NCI-H2029 treated with DMSO at 0.1 percent for 48 hours (cell line): ENCODE measurements at regions not wholly inside any gene's neighbourhood (a gene's known extent, or its start where the extent isn't known, plus 50 kb on each side); places are given as distances from the start of the nearest gene placed in this dataset.
"Not testable (repeated sequence)": the region's sequence is repeated elsewhere in the genome, so short reads cannot be mapped to it uniquely, and the experiment has no call there.

ENCODE experiments used
- DNase-seq: peaks from one replicate; lab custom pipeline; 2025; lab: John Stamatoyannopoulos, UW

DNA sequence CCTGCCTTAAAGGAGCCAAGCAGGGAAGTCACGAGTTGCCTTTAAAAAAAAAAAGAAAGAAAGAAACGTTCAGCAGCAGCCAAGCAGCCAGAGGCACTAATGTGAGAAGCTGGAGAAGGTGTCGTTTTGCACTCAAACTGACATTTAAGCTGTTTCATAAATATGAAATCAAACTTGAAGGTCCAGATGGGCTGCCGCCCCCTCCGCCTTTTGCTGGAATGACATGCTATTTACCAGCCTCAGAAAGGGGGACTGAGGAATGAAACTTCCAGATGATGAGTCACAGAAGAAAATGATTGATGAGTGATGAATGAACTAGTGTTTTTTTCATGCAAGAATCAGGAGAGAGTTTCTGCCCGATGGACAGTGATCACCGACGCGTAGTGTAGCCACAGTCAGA lies 396.8 kb downstream of the IGSF11 start:
- no peak for DNase-seq

GRCh38 chr3:118641608-118642007 lies 393.0 kb downstream of the IGSF11 start:
- DNase-seq = no peak

- DNase-seq = no peak
Observed at GRCh38 chr3:118671192-118671591, 363.5 kb downstream of the IGSF11 start.

DNA sequence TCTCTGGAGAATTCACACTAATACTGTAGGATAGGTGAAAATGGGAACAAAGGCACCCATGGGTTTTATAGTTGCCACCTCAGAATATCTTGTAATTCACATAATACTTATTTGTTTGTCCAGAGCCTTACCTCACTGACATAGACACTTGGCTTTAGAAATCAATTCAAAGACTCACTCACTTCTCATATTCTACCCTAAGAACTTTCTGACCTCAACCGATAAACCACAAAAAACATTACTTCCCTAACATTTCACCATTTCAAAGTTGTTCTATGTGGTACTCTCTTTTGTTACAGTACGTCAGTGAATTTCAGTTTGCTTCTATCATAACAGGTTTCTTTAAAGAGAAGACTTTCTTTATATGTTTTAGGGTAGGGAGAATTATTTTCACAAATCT lies 359.3 kb downstream of the IGSF11 start:
- DNase-seq = no peak

- DNase-seq = not testable (repeated sequence)
Observed at GRCh38 chr3:118678663-118679062, 356.0 kb downstream of the IGSF11 start.

DNA sequence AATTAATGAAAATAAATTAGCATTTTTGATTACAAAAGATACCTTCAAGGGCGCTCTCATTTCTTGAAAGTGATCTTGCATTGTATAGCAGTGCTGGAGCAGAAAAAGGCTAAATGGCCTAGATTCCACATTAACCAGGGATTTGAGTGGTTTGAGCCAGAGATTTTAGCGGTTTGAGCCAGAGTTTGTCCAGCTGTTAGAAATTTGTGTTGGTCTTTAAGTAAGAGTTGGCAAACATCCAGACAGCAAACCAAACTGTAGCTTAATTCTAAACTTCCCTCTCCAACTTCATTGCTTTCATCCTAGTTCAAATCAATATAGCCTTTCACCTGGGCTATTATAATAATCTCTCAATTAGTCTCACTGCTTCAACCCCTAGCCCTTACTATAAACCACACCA lies 351.7 kb downstream of the IGSF11 start:
- DNase-seq = no peak

DNA sequence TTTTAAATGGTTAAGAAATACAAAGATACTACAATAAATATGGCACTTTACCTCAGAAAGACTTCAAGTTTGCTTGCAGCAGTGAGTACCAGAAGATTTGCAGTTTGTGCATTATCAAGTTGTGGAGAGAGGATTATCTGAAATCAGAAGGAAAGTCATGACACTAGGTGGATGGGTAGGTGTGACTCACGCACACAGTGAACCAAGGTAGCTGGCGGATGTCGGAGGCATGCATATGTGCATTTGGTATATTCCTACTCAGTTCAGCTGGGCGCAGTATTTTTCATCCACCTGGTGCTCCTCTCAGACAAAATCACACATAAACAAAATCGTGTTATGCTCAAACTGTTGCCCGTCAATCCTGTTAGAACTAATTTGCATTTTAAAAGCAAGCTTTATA lies 351.0 kb downstream of the IGSF11 start:
- DNase-seq = no peak

- DNase-seq = no peak
Observed at GRCh38 chr3:118688396-118688884, 346.2 kb downstream of the IGSF11 start.

- no peak for DNase-seq
Observed at GRCh38 chr3:118692416-118692815, 342.2 kb downstream of the IGSF11 start.

- DNase-seq = no peak
Observed at GRCh38 chr3:118705487-118706219, 329.0 kb downstream of the IGSF11 start.

DNA sequence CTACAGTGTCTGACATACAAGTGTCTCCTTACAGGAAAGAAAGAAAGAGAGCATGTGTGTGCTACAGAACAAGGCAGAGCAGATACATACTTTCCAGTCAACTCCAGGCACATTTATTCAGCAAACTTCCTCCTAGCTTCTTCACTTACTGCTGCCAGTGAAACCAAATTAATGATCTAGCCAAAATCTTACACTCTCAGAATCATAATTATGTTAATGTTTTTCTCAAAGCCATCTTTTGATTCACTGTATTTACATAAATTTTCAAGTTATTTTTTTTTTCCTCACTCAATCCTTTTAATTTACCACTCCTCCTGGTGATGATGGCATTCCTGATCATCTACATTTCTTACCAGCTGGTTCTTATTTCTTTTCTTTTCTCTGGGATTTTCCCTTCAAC lies 326.7 kb downstream of the IGSF11 start:
- DNase-seq = no peak

DNA sequence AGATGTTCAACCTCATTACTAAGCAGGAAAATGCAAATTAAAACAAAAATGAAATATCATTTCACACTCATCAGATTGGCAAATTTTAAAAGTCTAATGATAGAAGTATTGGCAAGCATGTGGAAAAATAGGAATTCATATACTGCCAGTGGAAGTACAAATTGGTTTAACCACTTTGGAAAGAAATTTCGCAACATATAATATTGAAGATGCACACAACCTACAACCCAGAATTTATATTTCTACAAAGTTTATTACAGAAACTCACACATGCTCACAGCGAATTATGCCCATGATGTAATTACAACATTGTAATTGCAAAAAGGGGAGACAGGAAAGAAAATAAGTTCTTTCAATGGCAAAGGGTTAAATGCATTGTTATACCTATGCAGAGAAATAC lies 324.1 kb downstream of the IGSF11 start:
- DNase-seq = no peak

DNA sequence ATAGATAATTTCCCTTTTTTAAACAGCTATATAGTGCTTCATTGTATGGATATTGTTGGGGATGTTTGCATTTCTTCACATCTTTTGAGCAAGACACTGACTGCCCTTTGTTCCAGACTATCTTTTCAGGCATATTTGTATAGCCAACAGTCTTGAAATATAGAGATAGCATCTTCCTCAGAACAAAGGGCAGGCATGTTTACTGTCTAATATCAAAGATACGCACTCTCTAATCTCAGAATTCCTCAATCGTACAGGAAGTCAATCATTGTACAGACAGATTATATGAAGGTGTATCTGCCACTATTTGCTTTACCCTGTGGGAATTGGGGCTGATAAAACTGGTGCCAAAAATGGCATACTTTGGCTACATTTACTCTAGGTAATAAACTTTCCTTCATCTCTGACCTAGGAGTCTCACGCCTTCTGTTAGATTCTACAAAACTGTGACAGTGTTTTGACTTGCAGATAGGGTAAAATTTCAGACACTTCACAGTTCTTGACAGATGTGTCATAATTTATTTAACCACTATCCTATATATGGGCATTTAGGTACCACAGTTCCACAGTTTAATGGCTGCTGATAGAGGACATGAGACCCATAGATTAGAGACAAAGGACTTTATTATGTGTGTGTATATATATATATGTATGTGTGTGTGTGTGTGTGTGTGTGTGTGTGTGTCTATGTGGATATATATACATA lies 321.0 kb downstream of the IGSF11 start:
- no peak for DNase-seq

DNA sequence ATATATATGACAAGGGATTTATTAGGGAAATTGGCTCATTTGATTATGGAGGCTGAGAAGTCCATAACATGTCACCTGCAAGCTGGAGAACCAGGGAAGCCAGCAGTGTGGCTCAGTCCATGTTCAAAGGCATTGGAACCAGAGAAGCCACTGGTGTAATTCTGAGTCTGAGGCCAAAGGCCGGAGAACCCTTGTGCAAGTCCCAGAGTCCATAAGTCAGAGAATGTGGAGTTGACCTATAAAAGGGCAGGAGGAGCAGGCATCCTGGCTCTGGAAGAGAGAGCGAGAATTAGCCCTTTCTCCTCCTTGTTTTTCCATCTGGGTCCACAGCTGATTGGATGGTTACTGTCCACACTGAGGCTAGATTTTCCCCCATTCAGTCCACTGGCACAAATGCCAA lies 319.8 kb downstream of the IGSF11 start:
- DNase-seq = no peak

DNA sequence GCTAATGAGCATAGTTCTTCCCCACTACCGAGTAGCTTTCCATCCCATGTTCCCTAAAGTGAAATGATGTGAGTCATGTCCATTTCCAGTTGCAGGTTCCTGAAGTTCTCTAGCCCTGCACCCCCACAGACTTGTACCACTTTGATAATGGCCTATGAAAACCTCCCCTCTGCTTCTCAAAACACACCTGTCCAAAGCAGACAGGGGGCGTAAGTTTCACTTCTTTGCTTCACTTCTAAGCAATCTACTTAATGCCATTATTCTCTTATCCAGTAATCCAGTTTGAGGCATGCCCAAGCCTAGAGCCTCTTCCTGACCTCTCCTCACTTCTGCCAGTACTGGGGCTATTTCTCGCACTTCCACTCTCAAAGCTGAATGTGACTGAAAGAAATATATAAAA lies 305.1 kb downstream of the IGSF11 start:
- no peak for DNase-seq

DNA sequence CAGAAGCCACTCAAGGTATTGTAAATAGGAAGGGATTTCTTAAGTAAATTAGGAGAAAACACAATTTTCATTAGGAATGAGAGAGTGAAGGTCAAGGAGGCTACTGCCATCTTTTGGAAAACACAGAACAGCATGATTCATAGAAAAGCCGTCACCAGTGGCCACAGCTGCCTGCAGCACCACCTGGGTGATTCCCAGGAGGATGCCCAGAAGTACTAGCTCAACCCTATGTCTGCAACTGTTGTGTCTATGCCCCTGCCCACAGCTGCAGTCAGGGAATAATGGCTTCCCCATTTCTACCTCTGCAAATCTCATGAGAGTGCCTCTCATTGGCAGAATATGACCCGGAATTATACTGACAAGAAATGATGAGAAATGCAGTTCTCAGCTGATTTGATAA lies 300.0 kb downstream of the IGSF11 start:
- no peak for DNase-seq

- peak; percentile 56 for DNase-seq
Observed at GRCh38 chr3:118736107-118736506, 298.5 kb downstream of the IGSF11 start.

DNA sequence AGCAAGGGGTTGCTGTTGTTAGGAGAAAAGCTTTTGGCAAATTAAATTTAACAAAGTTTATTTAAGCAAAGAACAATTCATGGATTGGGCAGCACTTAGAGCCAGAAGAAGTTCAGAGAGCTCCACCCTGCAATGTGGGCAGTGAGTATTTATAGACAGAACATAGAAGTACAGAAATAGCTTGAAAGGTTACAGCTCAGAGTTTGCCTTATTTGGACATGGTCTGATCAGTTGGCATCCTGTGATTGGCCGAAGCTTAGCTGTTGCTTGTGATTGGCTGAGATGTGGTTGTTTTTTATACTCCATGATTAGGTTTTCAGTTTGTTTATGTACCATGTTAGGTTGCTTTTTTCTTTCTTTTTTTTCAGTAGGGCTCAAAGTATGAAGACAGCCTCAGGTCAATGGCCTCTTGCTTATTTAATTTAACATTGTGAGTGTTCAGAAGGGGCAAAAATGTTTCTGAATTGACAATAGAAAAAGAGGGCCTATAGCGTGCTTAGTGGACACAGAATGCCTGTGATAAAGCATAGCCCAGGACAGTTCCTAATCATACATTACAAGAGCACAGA lies 293.8 kb downstream of the IGSF11 start:
- DNase-seq = no peak

DNA sequence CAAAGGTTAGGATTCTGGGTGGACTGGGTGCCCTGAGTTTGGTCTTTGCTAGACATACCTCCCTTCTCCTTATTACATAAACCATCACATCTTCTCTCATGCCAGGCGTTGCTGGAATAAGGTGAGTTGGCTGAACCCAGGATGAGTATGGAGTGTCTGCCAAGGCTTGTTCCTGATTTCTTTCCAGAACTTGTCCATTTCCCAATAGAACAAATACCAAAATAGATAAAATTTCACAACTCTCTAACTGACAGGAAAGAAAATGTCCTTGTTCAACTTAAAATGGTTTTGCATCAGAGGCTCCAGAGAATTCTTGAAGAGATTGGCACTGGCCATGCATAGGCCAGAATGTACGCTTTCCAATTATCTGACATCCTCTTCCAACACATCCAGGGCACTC lies 291.9 kb downstream of the IGSF11 start:
- DNase-seq = no peak

- DNase-seq = no peak
Observed at GRCh38 chr3:118744186-118744585, 290.5 kb downstream of the IGSF11 start.

DNA sequence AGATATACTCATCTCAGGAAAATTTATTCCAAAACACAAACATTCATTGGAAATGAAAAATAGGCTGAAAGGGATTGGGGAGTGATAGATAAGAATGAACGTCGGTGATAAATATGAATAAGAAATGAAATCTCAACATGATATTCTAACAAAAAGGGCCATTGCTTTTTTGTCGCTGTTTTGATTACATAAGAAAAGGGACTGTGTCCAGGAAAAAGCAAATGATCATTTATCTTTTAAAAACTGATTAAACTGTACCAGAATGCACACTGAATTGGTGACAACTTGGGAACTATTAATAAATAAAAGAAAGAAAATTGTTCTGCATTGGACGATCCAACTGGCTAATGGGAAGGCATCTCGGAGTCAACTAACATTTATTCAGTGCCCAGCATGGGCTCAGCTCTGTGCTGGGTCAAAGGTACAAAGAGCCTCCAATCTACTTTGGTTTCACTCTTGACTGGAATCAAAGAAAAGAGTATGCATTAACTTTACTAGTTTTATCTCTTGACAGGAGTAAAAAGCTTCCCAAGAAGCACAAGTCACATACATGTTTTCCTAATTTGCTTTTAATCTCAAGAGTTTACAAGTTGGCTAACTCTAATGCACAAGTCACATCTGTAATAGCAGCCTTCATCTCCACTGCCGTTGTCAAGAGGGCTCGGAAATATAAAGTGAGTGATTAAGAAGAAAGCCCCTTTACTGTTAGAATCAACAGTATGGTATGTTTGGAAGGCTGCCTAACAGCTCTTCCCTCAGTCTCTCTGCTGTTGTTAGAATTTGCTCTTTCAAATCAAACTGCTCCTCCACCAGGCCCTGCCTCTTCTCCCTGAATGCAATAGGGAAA lies 280.0 kb downstream of the IGSF11 start:
- no peak for DNase-seq

DNA sequence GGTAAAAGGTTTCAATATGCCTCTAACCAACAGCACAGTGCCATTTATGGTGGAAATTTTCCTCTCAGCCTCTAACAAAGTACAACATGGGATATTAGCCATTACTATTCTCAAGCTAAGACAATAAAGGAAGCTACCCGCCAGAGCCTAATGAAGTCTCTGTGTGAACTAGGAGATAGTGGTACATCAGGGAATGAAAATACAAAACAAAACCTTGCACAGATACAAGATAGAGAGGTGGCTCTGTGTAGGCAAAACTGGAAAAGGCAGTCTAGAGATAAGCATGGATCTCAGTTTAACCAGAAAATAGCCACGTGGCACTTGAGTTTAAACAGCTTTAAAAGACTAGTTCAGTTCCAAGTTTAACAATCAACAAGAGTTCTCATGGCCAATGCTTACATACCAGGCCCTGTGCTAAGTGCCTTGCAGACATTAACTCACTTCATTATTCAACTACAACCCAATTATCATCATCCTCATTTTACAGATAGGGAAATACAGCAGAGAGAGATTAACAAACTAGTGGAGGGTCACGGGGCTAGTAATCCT lies 279.3 kb downstream of the IGSF11 start:
- no peak for DNase-seq
